ENCODE measurements at regions not wholly inside any gene's neighbourhood (a gene's known extent, or its start where the extent isn't known, plus 50 kb on each side); places are given as distances from the start of the nearest gene placed in this dataset.
"Not testable (repeated sequence)": the region's sequence is repeated elsewhere in the genome, so short reads cannot be mapped to it uniquely, and the experiment has no call there.

GRCh38 chr10:55929291-55929690, 431.8 kb downstream of the ZWINT start:
- no peak for DNase-seq (ENCODE audit: low read depth in 2 of 2)

- DNase-seq (ENCODE audit: low read depth in 2 of 2): not testable (repeated sequence)
Observed at GRCh38 chr10:55899472-55900147, 461.4 kb downstream of the ZWINT start.

DNA sequence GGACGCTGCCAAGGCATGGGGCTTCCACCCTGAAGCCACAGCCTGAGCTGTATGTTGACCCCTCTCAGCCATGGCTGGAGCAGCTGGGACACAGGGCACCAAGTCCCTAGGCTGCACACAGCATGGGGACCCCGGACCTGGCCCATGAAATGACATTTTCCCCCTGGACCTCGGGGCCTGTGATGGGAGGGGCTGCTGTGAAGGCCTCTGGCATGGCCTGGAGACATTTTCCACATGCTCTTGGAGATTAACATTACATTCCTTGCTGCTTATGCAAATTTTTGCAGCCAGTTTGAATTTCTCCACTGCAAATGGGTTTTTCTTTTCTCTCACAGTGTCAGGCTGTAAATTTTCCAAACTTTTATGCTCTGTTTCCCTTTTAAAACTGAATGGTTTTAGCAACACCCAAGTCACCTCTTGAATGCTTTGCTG, 463.6 kb downstream of the ZWINT start:
- no peak for DNase-seq (ENCODE audit: low read depth in 2 of 2)

DNA sequence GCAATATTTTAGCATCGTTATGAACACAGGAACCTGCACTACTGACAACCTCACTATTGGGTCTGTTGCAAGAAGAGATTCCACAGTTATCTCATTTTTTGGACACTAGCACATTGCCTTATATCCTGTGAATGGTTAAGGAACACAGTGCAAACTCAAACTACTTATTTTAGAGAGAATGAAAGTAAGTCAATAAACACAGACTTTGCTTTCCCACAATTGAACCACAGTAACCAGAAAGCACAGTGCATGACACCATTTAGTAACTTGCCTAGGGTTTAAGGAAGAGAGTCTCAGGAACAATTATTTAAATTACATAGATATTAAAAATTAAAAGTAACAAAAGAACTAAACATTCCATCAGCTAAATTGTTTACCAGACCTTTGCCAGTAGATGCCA, 468.8 kb downstream of the ZWINT start:
- no peak for DNase-seq (ENCODE audit: low read depth in 2 of 2)

GRCh38 chr10:55881588-55881987, 479.5 kb downstream of the ZWINT start:
- DNase-seq (ENCODE audit: low read depth in 2 of 2): no peak

DNA sequence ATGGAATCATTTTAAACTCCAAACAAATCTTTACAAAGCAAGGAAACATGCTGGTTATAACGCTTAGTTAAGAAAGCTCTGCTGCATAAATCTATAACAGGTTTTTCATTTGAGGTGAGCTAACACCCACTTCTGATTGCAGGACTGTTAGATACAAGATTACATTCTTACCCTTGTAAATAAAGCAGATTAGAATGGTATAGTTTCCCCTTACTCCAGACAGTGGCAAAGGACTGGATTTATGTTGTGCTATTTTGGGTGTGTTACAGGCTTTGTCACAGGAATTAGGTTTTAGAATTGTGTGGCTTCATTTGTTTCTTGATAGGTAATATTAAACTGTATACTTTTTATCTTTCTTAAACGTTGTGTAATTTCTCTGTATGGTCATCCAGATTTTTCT, 487.6 kb downstream of the ZWINT start:
- no peak for DNase-seq (ENCODE audit: low read depth in 2 of 2)

- DNase-seq (ENCODE audit: low read depth in 2 of 2): no peak
Observed at GRCh38 chr10:55870186-55870585, 490.9 kb downstream of the ZWINT start.

GRCh38 chr10:55867848-55868247, 493.2 kb downstream of the ZWINT start:
- DNase-seq (ENCODE audit: low read depth in 2 of 2): no peak

- DNase-seq (ENCODE audit: low read depth in 2 of 2): no peak
Observed at GRCh38 chr10:55858730-55859129, 502.3 kb downstream of the ZWINT start.

DNA sequence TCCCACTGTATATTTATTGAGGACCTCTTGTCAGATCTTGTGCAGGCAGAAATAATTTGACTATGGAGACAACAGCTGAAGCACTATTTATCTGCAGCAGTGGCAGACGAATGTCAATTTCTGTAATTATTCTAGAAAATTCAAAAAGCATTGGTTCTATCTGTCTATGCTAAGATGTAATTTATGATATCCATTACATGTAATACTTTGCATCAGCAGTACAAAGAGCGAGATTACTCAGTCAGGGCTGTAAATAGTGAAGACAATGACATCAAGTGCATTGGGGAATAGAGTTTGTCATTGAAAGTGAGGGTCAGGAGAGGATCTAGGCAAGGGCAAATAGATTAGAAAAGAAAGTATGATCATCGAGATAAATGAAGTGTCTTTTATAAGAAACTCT, 508.2 kb downstream of the ZWINT start:
- no peak for DNase-seq (ENCODE audit: low read depth in 2 of 2)

DNA sequence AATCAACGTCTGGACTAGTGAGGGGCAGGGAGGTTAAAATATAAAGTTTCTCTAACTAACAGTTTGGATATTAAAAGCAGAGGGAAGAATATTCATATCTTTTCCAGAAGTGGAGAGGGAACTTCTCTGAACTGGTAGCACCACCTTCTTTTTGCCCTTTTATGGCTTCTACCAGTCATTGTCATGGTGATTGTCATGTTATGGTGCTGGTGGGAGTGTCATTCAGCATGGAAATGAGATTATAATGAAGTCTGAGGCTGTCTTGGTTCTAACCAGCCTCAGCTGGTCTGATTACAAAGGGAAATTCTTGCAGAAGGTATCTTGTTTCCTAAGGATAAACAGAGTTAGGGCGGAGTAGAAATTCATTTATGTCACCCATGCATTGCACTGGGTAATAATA, 523.8 kb downstream of the ZWINT start:
- DNase-seq (ENCODE audit: low read depth in 2 of 2): no peak

DNA sequence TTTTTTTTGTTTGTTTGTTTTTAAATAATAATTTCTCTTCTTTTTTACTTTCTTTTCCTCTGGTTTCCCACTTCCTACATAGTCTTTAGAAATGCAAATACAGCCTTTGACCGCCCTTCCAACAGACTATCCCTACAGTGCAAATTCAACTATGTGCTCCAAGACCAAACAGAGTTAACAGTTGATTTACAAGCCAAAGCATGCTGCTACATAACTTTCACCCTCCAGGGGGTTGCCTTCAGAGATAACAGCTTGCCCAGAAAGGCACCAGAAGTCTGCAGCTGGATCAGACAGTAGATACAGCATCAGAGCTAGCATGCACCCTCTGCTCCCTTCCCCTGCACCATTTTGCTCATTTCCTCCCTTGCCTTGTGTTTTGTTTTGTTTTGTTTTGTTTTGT, 539.0 kb downstream of the ZWINT start:
- no peak for DNase-seq (ENCODE audit: low read depth in 2 of 2)

- no peak for DNase-seq (ENCODE audit: low read depth in 2 of 2)
Observed at GRCh38 chr10:55820478-55820877, 540.6 kb downstream of the ZWINT start.

DNA sequence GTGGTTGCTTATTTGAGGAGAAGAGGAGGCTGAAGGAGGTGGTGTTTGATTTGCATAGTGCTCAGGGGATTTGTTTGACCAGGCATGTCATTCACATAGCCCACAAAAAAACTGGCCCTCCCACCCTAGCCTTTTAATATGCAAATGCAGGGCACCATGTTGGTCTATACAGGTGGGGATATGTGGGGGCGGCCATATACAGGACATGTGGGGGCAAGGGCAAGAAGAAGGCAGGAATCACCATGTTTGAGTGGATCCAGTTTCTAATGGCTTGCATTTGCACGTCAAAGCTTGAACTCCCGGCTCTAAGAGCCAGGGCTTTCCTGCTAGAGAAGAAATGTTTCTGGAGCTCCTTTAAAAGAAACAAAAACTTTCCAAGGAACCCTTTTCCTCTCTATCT, 541.0 kb downstream of the ZWINT start:
- no peak for DNase-seq (ENCODE audit: low read depth in 2 of 2)

DNA sequence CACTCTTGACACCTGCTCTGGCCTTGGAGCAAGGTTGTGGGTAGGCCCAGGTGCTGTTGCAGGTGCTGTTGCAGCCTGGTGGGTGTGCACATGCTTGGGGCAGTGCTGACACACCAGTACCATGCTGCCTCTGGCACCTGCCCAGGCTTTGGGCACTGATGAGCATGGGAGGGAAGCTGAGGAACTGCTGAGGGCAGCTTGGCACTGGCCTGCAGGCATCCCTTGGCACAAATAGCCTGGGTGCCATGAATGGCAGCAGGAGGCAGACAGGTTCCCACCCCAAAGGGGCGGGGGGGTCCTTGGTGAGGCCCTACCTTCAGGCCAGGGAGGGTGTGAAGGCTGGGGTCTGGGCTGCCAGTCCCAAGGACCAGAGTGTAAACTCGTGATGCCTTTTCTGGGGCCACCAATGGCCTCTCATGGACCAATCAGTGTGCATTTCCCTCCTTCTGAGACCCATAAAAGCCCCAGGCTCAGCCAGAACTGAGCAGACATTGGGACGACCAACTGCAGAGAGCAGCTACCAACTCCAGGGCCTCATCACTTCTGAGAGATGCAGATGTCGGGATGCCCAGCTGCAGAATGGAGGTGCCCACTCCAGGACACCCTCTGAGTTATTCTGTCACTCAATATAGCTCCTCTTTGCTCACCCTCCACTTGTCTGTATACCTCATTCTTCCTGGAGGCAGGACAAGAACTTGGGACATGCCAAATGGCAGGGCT, 547.4 kb downstream of the ZWINT start:
- DNase-seq (ENCODE audit: low read depth in 2 of 2): no peak

DNA sequence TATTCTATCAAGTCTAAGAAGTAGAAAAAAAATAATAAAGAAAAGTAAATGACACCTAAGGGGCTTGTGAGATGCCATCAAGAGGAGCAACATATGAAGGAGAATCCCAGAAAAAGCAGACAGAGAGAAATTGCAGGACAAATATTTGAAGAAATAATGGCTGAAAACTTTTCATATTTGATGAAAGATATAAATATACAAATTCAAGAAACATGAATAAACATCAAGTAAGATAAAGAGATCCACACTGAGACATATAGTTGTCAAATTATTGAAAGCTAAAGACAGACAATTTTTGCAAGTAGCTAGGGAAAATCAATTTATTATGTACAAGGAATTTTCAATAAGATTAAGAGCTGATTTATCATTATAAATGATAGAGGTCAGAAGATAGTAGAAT, 558.0 kb downstream of the ZWINT start:
- no peak for DNase-seq (ENCODE audit: low read depth in 2 of 2)

DNA sequence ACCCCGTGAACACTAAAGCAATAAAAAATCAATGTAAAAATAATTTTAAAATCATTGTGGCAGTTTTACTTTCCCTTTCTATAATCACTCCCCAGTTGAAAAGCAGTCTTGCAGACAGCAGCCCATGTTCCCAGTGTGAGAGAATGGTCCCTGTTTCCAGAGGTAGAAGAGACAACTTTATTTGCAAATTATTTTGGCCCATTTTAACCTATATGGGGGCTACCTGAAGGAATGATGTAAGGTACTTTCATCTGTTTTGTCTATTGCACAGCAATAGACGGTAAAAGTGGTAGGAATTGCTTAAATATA, 559.8 kb downstream of the ZWINT start:
- no peak for DNase-seq (ENCODE audit: low read depth in 2 of 2)

DNA sequence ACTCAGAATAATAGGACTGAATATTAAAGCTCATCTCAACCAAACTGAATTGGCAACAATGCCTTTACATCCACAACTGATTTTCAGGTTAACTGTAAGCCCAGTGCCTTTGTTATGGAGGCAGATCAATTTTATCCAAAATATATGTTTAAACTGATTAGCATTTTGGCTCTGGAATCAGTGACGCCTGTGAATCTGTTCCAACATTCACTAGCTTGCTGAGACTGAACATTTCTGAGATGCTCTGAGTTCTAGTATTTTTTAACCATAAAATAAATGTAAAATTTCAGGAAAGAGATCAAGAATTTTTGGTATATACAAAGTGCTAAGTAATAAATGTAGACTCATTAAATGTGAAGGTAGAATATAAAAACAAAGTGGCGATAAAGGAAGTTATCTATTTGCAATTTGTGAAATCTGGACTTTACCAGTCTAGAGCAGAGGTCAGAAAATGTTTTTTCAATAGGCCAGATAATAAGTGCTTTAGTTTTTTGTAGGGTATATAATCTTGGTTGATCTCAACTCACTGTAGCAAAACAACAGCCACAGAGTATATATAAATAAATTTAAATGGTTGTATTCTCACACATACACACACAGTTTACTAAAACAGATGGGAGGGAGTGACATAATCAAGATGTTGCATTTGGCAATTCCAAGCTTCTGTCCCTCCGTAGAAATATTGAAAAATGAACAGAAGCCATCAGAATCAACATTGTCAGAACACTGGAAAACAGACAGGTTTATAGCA, 560.3 kb downstream of the ZWINT start:
- DNase-seq (ENCODE audit: low read depth in 2 of 2): no peak

DNA sequence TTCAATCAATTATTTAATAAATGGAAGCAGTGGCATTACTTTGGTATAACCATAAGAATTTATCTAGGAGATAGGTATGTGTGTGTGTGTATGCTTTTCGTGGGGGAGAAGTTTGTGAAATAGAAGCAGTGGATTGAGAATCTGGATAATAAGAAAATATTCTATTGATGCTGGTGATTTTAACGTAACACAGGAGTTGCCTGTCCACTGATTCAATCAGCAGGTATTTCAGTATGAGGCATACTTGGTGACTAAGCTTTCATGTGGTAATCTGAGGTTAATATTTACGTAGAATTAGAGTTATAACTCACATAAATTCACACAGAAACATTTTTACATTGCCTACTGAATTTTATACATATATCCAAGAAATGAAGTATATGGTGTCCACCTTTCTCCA, 568.0 kb downstream of the ZWINT start:
- no peak for DNase-seq (ENCODE audit: low read depth in 2 of 2)

GRCh38 chr10:55790276-55790675, 570.8 kb downstream of the ZWINT start:
- DNase-seq (ENCODE audit: low read depth in 2 of 2): not testable (repeated sequence)

- DNase-seq (ENCODE audit: low read depth in 2 of 2): no peak
Observed at GRCh38 chr10:55786461-55787050, 574.5 kb downstream of the ZWINT start.

GRCh38 chr10:55782181-55782580, 578.9 kb downstream of the ZWINT start:
- no peak for DNase-seq (ENCODE audit: low read depth in 2 of 2)

DNA sequence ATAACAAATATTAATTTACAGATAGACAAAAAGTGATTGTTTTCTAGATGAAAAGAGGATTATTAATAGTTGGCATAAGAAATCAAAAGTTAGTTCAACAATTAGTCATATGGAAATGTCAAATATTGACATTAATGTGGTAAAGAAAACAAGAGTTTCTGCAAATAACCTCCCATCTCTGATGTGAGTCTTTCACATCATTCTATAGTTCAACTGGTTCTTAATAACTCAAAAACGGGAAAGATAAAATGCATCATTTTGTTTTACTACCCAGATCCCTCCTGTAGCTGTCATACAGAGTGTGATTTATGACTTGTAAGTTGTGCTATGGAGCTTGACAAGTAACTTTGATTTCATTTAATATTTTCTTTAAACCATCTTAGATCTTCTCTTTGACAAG, 594.8 kb downstream of the ZWINT start:
- DNase-seq (ENCODE audit: low read depth in 2 of 2): no peak

Data from stimulated activated CD8-positive, alpha-beta memory T cell treated with anti-CD3 and anti-CD28 coated beads, Interleukin-2, amount 100 ng/mL, for 48 hours (primary cell).